DND-41 (cell line): ENCODE measurements at regions not wholly inside any gene's neighbourhood (a gene's known extent, or its start where the extent isn't known, plus 50 kb on each side); places are given as distances from the start of the nearest gene placed in this dataset.

ENCODE experiments used
- ATAC-seq: fragments of 200-7000 bp; cut with Tn5 transposase; 3 replicates; pipeline ENCODE4 v1.9.1; 2021; ENCODE audit warnings: low read depth; ENCODE audit not compliant: insufficient read depth
- DNase-seq: peaks from one replicate; pipeline ENCODE4 v3.0.0-alpha.2; 2020
- H2AFZ ChIP-seq: 2 replicates; pipeline ENCODE4 v1.6.0; 2012; ENCODE audit warnings: low read depth, low read length
- H3K27ac ChIP-seq: 2 replicates; pipeline ENCODE4 v1.5.1; 2012; ENCODE audit warnings: low read length, inconsistent platforms
- H3K27me3 ChIP-seq: fragments of 200-600 bp; sonication (generic); 2 replicates; pipeline ENCODE4 v1.6.0; 2012; ENCODE audit warnings: low read length, mild to moderate bottlenecking, inconsistent platforms; ENCODE audit not compliant: insufficient read depth, poor library complexity
- H3K36me3 ChIP-seq: 2 replicates; pipeline ENCODE4 v1.5.1; 2012; ENCODE audit warnings: low read length, inconsistent platforms; ENCODE audit not compliant: insufficient read depth
- H3K4me1 ChIP-seq: 2 replicates; pipeline ENCODE4 v1.5.1; 2012; ENCODE audit warnings: mild to moderate bottlenecking, low read length; ENCODE audit not compliant: insufficient read depth
- H3K4me2 ChIP-seq: 2 replicates; pipeline ENCODE4 v1.6.0; 2012; ENCODE audit warnings: mild to moderate bottlenecking, moderate library complexity, low read length, inconsistent platforms; ENCODE audit not compliant: insufficient read depth
- H3K4me3 ChIP-seq, 2 experiments: fragments of 200-600 bp in 1 of 2; shearing (Covaris generic) in 1 of 2; 2 replicates each; pipeline ENCODE4 v1.5.1; 2012 to 2016; ENCODE audit warnings: inconsistent platforms in 2 of 2, low read length in 2 of 2, mild to moderate bottlenecking in 2 of 2, low read depth in 1 of 2, moderate library complexity in 1 of 2
- H3K79me2 ChIP-seq: 2 replicates; pipeline ENCODE4 v1.6.0; 2012; ENCODE audit warnings: low read length, inconsistent platforms; ENCODE audit not compliant: insufficient read depth
- H3K9ac ChIP-seq: 2 replicates; pipeline ENCODE4 v1.6.0; 2012; ENCODE audit warnings: low read depth, mild to moderate bottlenecking, inconsistent platforms, low read length, moderate library complexity
- H3K9me3 ChIP-seq: 2 replicates; pipeline ENCODE4 v1.5.1; 2012; ENCODE audit warnings: low read length, moderate library complexity, mild to moderate bottlenecking, inconsistent platforms; ENCODE audit not compliant: insufficient read depth, severe bottlenecking
- H4K20me1 ChIP-seq: 2 replicates; pipeline ENCODE4 v1.6.0; 2012; ENCODE audit warnings: low read length; ENCODE audit not compliant: insufficient read depth
- EZH2 ChIP-seq: IDR thresholded peaks from 3 replicates; pipeline ENCODE4 v1.6.1; 2012; ENCODE audit warnings: borderline replicate concordance, low read depth, mild to moderate bottlenecking, moderate library complexity, low read length, inconsistent platforms; ENCODE audit not compliant: severe bottlenecking
- TF ChIP-seq, protein P1 (sequence below): IDR thresholded peaks from 2 replicates; pipeline ENCODE4 v1.5.1; 2012; ENCODE audit warnings: borderline replicate concordance, low read length, moderate library complexity, mild to moderate bottlenecking; ENCODE audit not compliant: poor library complexity, severe bottlenecking; ENCODE audit errors: extremely low read depth

DNA sequence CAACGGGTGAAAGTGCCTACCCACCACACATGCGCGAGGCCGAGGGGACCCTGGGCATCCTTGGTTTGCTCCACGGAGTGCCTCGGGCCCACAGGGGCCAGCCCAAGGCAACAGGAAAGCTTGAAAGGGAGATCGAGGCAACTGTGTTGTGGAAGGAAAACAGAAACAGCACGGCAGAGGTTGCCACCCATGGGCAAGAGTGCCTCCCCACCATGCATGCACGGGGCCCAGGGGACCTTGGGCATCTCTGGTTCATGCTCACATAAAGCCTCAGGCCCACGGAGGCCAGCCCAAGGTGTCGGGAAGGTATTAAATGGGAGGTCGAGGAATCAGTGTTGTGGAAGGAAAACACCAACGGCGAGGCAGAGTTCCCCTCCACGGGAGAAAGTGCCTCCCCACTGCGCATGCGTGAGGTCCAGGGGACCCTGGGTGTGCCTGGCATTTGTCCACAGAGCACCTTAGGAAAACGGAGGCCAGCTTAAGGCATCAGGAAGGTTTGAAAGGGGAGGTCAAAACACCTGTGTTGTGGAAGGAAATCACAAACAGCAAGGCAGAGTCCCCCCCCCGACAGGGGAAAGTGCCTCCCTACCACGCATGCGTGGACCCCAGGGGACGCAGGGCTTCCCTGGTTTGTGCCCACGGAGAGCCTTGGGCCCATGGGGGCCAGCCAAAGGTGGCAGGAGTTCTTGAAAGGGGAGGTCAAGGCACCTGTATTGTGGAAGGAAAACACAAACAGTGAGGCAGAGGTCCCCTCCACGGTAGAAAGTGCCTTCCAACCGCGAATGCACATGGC lies 367.3 kb downstream of the ALG10 start:
- Histone ChIP-seq H3K4me2 (no peak overlapping the region), H3K36me3 (no peaks in the 10 kb centered on the region), H3K4me1 (no peaks in the 10 kb centered on the region), H3K9ac (no peak overlapping the region), H2AFZ (no peak overlapping the region), H3K9me3 (peaks cover 59% of the 10 kb centered on the region), H3K4me3 (no peak overlapping the region), H3K27me3 (no peaks in the 10 kb centered on the region), H3K79me2 (no peaks in the 10 kb centered on the region), H3K27ac (no peak overlapping the region), H4K20me1 (no peaks in the 10 kb centered on the region)
- DNase-seq = no peak
- TF ChIP-seq, protein P1, sequence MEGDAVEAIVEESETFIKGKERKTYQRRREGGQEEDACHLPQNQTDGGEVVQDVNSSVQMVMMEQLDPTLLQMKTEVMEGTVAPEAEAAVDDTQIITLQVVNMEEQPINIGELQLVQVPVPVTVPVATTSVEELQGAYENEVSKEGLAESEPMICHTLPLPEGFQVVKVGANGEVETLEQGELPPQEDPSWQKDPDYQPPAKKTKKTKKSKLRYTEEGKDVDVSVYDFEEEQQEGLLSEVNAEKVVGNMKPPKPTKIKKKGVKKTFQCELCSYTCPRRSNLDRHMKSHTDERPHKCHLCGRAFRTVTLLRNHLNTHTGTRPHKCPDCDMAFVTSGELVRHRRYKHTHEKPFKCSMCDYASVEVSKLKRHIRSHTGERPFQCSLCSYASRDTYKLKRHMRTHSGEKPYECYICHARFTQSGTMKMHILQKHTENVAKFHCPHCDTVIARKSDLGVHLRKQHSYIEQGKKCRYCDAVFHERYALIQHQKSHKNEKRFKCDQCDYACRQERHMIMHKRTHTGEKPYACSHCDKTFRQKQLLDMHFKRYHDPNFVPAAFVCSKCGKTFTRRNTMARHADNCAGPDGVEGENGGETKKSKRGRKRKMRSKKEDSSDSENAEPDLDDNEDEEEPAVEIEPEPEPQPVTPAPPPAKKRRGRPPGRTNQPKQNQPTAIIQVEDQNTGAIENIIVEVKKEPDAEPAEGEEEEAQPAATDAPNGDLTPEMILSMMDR = no peak
- TF ChIP-seq EZH2 = no peak
- ATAC-seq = no peak

DNA sequence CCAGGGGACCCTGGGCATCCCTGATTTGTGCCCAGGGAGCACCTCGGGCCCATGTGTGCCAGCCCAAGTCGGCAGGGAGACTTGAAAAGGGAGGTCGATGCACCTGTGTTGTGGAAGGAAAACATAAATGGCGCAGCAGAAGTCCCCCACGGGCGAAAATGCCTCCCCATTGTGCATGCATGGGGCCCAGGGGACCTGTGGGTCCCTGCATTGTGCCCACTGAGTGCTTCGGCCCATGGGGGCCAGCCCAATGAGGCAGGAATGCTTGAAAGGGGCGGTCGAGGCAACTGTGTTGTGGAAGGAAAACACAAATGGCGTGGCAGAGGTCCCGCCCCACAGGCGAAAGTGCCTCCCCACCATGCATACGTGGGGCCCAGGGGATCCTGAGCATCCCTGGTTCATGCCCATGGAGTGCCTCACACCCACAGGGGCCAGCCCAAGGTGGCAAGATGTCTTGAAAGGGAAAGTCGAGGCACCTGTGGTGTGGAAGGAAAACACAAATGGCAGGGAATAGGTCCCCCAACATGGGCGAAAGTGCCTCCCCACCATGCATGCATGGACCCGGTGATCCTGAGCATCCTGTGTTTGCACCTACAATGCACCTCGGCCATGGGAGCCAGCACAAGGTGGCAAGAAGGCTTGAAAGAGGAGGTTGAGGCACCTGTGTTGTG lies 368.0 kb downstream of the ALG10 start:
- H4K20me1 ChIP-seq = no peaks in the 10 kb centered on the region
- no peak for ATAC-seq
- H2AFZ ChIP-seq = no peak overlapping the region
- TF ChIP-seq, protein P1 = no peak
- TF ChIP-seq EZH2 = no peak
- no peaks in the 10 kb centered on the region for H3K4me1 ChIP-seq
- no peak overlapping the region for H3K27ac ChIP-seq
- DNase-seq = no peak
- no peak overlapping the region for H3K4me3 ChIP-seq
- no peak overlapping the region for H3K4me2 ChIP-seq
- no peak overlapping the region for H3K9ac ChIP-seq
- peaks cover 53% of the 10 kb centered on the region for H3K9me3 ChIP-seq
- H3K36me3 ChIP-seq = no peaks in the 10 kb centered on the region
- no peaks in the 10 kb centered on the region for H3K27me3 ChIP-seq
- H3K79me2 ChIP-seq = no peaks in the 10 kb centered on the region

DNA sequence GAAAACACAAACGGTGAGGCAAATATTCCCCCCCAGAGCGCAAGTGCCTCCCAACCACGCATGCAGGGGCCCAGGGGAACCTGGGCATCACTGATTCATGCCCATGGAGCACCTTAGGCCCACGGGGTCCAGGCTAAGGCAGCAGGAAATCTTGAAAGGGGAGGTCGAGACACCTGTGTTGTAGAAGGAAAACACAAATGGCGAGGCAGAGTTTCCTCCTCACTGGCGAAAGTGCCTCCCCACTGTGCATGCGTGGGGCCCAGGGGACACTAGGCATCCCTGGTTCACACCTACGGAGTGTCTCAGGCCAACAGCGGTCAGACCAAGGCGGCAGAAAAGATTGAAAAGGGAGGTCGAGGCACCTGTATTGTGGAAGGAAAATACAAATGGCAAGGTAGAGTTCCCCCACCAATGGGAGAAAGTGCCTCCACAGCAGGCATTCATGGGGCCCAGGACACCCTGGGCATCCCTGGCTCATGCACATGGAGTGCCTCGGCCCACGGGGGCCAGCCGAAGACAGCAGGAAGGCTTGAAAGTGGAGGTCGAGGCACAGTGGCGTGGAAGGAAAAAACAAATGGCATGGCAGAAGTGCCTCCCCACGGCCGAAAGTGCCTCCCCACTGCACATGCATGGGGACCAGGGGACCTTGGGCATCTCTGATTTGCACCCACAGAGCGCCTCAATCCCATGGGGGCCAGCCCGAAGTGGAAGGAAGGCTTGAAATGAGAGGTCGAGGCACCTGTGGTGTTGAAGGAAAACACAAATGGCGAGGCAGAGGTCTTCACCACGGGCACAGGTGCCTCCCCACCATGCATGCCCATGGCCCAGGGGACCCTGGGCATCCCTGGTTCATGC lies 368.8 kb downstream of the ALG10 start:
- H3K4me2 ChIP-seq = no peak overlapping the region
- no peaks in the 10 kb centered on the region for H4K20me1 ChIP-seq
- no peaks in the 10 kb centered on the region for H3K4me1 ChIP-seq
- H3K4me3 ChIP-seq = no peak overlapping the region
- H3K27me3 ChIP-seq = no peaks in the 10 kb centered on the region
- TF ChIP-seq EZH2 = no peak
- TF ChIP-seq, protein P1 = no peak
- H3K9me3 ChIP-seq = peaks cover 55% of the 10 kb centered on the region
- DNase-seq (no peak), ATAC-seq (no peak)
- H3K36me3 ChIP-seq = no peaks in the 10 kb centered on the region
- no peak overlapping the region for H3K27ac ChIP-seq
- H3K9ac ChIP-seq = no peak overlapping the region
- no peak overlapping the region for H2AFZ ChIP-seq
- no peaks in the 10 kb centered on the region for H3K79me2 ChIP-seq
